ENCODE measurements at regions not wholly inside any gene's neighbourhood (a gene's known extent, or its start where the extent isn't known, plus 50 kb on each side); places are given as distances from the start of the nearest gene placed in this dataset.

- no peaks in the 10 kb centered on the region for H3K4me1 ChIP-seq (ENCODE audit: control insufficient read depth, insufficient read depth, low read length, poor library complexity, severe bottlenecking)
- no peak overlapping the region for H3K4me3 Mint-ChIP-seq
- no peaks in the 10 kb centered on the region for H3K36me3 ChIP-seq (ENCODE audit: control insufficient read depth, insufficient read depth, low read length)
- H3K4me3 ChIP-seq (ENCODE audit: low read depth, low read length) = no peak overlapping the region
- no peaks in the 10 kb centered on the region for H3K36me3 Mint-ChIP-seq
- no peak overlapping the region for H3K27ac Mint-ChIP-seq
- H3K27me3 Mint-ChIP-seq = peaks cover 15% of the 10 kb centered on the region
- peak in 1 of 3 donors; percentile 21 for DNase-seq
- peaks cover 1 to 11% of the 10 kb centered on the region in 2 experiments for H3K9me3 ChIP-seq (ENCODE audit: control insufficient read depth in 2 of 2, low read length in 2 of 2)
- peaks cover 0 to under 1% (median 0%) of the 10 kb centered on the region in 4 donors for H3K4me1 Mint-ChIP-seq
- ATAC-seq (ENCODE audit: low read depth in 2 of 2) = no peak
- H3K9me3 Mint-ChIP-seq = peaks cover 0 to 11% (median 2%) of the 10 kb centered on the region in 7 donors
- H3K27me3 ChIP-seq (ENCODE audit: control insufficient read depth, insufficient read depth, low read length) = peaks cover 5% of the 10 kb centered on the region
- no peak overlapping the region for H3K27ac ChIP-seq (ENCODE audit: insufficient read depth, low read length, poor library complexity, severe bottlenecking)
These were observed 150.6 kb upstream of the ZC3H12A start for GRCh38 chr1:37323486-37324377.

- H3K4me3 Mint-ChIP-seq = no peak overlapping the region
- Histone ChIP-seq H3K27ac (ENCODE audit: insufficient read depth, low read length, poor library complexity, severe bottlenecking) (no peak overlapping the region), H3K9me3 (ENCODE audit: control insufficient read depth in 2 of 2, low read length in 2 of 2) (peaks cover 1 to 11% of the 10 kb centered on the region in 2 experiments), H3K36me3 (ENCODE audit: control insufficient read depth, insufficient read depth, low read length) (no peaks in the 10 kb centered on the region), H3K4me3 (ENCODE audit: low read depth, low read length) (no peak overlapping the region), H3K27me3 (ENCODE audit: control insufficient read depth, insufficient read depth, low read length) (peaks cover 5% of the 10 kb centered on the region), H3K4me1 (ENCODE audit: control insufficient read depth, insufficient read depth, low read length, poor library complexity, severe bottlenecking) (no peaks in the 10 kb centered on the region)
- no peaks in the 10 kb centered on the region for H3K4me1 Mint-ChIP-seq
- peaks cover 15% of the 10 kb centered on the region for H3K27me3 Mint-ChIP-seq
- H3K27ac Mint-ChIP-seq = no peak overlapping the region
- no peaks in the 10 kb centered on the region for H3K36me3 Mint-ChIP-seq
- peaks cover 0 to 11% (median 2%) of the 10 kb centered on the region in 7 donors for H3K9me3 Mint-ChIP-seq
- ATAC-seq (ENCODE audit: low read depth in 2 of 2) (no peak), DNase-seq (no peak)
These were observed 149.4 kb upstream of the ZC3H12A start for GRCh38 chr1:37325010-37325409.

DNA sequence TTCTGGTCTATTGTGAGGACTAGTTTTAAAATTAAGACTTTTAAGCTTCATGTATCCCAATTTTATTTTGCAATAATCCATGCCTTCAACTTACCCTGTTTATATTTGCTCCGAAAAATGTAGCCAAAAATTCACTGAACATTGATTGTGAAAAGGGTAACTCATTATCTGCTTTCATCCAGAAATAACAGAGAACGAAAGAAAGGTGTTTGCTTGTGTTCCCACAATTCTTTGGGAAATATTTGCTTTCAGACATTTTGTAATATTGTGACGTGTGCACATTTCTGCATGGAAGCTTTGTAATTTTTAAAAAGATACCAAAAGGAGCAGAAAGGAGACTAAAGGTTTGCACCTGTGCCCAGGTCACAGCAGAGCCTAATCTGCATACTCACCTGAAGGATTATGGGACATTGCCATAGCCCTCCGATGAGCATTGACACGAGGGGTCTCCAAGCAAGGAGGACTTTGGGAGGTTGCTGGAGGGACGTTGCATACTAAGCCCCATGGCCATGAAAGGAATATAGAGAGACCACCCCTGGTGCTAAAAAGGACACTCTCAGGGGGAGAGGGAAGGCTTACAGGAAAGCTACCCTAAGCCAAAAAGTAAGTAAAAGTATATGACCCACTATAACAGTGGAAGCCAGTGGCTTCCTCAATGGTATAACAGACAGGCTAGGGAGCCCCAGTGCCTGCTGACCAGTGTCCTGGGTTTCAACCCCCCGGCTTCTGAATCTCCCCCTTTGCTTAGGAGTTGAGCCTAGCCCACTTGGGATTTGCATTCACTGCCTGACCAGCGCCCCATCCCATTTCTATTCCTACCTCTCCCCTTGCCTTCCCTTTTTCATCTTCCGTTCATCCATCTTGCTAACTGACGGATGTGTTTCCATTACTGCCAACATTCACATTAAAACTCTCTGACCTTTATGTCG, 148.6 kb upstream of the ZC3H12A start:
- Histone ChIP-seq H3K9me3 (ENCODE audit: control insufficient read depth in 2 of 2, low read length in 2 of 2) (peaks cover 1 to 11% of the 10 kb centered on the region in 2 experiments), H3K36me3 (ENCODE audit: control insufficient read depth, insufficient read depth, low read length) (no peaks in the 10 kb centered on the region), H3K4me1 (ENCODE audit: control insufficient read depth, insufficient read depth, low read length, poor library complexity, severe bottlenecking) (no peaks in the 10 kb centered on the region), H3K27me3 (ENCODE audit: control insufficient read depth, insufficient read depth, low read length) (peaks cover 5% of the 10 kb centered on the region), H3K4me3 (ENCODE audit: low read depth, low read length) (no peak overlapping the region), H3K27ac (ENCODE audit: insufficient read depth, low read length, poor library complexity, severe bottlenecking) (no peak overlapping the region)
- no peaks in the 10 kb centered on the region for H3K36me3 Mint-ChIP-seq
- H3K4me3 Mint-ChIP-seq = no peak overlapping the region
- no peak for DNase-seq
- no peaks in the 10 kb centered on the region for H3K4me1 Mint-ChIP-seq
- no peak overlapping the region for H3K27ac Mint-ChIP-seq
- H3K9me3 Mint-ChIP-seq = peaks cover 0 to 11% (median 2%) of the 10 kb centered on the region in 7 donors
- no peak for ATAC-seq (ENCODE audit: low read depth in 2 of 2)
- peaks cover 10% of the 10 kb centered on the region for H3K27me3 Mint-ChIP-seq

DNA sequence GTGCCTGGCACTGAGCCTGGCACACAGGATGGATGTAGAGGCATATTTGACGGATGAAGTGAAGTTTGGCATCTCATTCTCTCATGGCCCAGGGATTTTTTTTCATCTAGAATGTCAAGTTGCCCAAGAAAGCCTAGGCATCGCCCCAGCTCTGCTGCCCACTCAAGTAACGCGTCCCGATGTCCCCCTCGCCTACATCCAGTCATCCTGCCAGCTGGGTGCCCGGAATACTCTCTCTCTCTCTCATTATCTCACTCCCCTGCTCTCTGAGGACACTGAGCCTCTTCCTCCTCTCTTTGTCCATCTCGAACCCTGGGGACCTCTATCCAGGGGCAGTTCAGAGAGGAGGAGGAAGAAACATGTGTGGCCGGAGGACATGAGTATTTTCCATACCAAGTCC, 142.3 kb upstream of the ZC3H12A start:
- H3K36me3 Mint-ChIP-seq = no peaks in the 10 kb centered on the region
- no peaks in the 10 kb centered on the region for H3K4me1 Mint-ChIP-seq
- no peaks in the 10 kb centered on the region for H3K27me3 ChIP-seq (ENCODE audit: control insufficient read depth, insufficient read depth, low read length)
- H3K36me3 ChIP-seq (ENCODE audit: control insufficient read depth, insufficient read depth, low read length) = no peaks in the 10 kb centered on the region
- H3K9me3 Mint-ChIP-seq = peaks cover 0 to 6% (median 0%) of the 10 kb centered on the region in 7 donors
- no peak for ATAC-seq (ENCODE audit: low read depth in 2 of 2)
- no peak for DNase-seq
- H3K27me3 Mint-ChIP-seq = no peaks in the 10 kb centered on the region
- H3K4me3 Mint-ChIP-seq = no peak overlapping the region
- H3K27ac Mint-ChIP-seq = no peak overlapping the region
- H3K4me3 ChIP-seq (ENCODE audit: low read depth, low read length) = no peak overlapping the region
- H3K9me3 ChIP-seq (ENCODE audit: control insufficient read depth in 2 of 2, low read length in 2 of 2) = no peaks in the 10 kb centered on the region
- no peaks in the 10 kb centered on the region for H3K4me1 ChIP-seq (ENCODE audit: control insufficient read depth, insufficient read depth, low read length, poor library complexity, severe bottlenecking)
- H3K27ac ChIP-seq (ENCODE audit: insufficient read depth, low read length, poor library complexity, severe bottlenecking) = no peak overlapping the region

- H3K27me3 ChIP-seq (ENCODE audit: control insufficient read depth, insufficient read depth, low read length) = no peaks in the 10 kb centered on the region
- DNase-seq (no peak), ATAC-seq (ENCODE audit: low read depth in 2 of 2) (no peak)
- Mint-ChIP-seq H3K27ac (no peak overlapping the region), H3K9me3 (peaks cover 0 to 6% (median 0%) of the 10 kb centered on the region in 7 donors), H3K4me1 (no peaks in the 10 kb centered on the region), H3K4me3 (no peak overlapping the region), H3K36me3 (no peaks in the 10 kb centered on the region), H3K27me3 (peaks cover 10% of the 10 kb centered on the region)
- no peak overlapping the region for H3K4me3 ChIP-seq (ENCODE audit: low read depth, low read length)
- no peaks in the 10 kb centered on the region for H3K36me3 ChIP-seq (ENCODE audit: control insufficient read depth, insufficient read depth, low read length)
- H3K9me3 ChIP-seq (ENCODE audit: control insufficient read depth in 2 of 2, low read length in 2 of 2) = no peaks in the 10 kb centered on the region
- H3K27ac ChIP-seq (ENCODE audit: insufficient read depth, low read length, poor library complexity, severe bottlenecking) = no peak overlapping the region
- H3K4me1 ChIP-seq (ENCODE audit: control insufficient read depth, insufficient read depth, low read length, poor library complexity, severe bottlenecking) = no peaks in the 10 kb centered on the region
These were observed 135.7 kb upstream of the ZC3H12A start for GRCh38 chr1:37338658-37339057.

- no peaks in the 10 kb centered on the region for H3K9me3 ChIP-seq (ENCODE audit: control insufficient read depth in 2 of 2, low read length in 2 of 2)
- H3K27ac Mint-ChIP-seq = no peak overlapping the region
- H3K36me3 ChIP-seq (ENCODE audit: control insufficient read depth, insufficient read depth, low read length) = no peaks in the 10 kb centered on the region
- no peak overlapping the region for H3K4me3 Mint-ChIP-seq
- H3K36me3 Mint-ChIP-seq = no peaks in the 10 kb centered on the region
- no peaks in the 10 kb centered on the region for H3K4me1 Mint-ChIP-seq
- no peaks in the 10 kb centered on the region for H3K27me3 ChIP-seq (ENCODE audit: control insufficient read depth, insufficient read depth, low read length)
- H3K27ac ChIP-seq (ENCODE audit: insufficient read depth, low read length, poor library complexity, severe bottlenecking) = no peak overlapping the region
- no peak overlapping the region for H3K4me3 ChIP-seq (ENCODE audit: low read depth, low read length)
- no peaks in the 10 kb centered on the region for H3K4me1 ChIP-seq (ENCODE audit: control insufficient read depth, insufficient read depth, low read length, poor library complexity, severe bottlenecking)
- H3K9me3 Mint-ChIP-seq = no peaks in the 10 kb centered on the region
- ATAC-seq (ENCODE audit: low read depth in 2 of 2) = no peak
- no peak for DNase-seq
- H3K27me3 Mint-ChIP-seq = peaks cover 11% of the 10 kb centered on the region
These were observed 131.6 kb upstream of the ZC3H12A start for GRCh38 chr1:37342736-37343135.

DNA sequence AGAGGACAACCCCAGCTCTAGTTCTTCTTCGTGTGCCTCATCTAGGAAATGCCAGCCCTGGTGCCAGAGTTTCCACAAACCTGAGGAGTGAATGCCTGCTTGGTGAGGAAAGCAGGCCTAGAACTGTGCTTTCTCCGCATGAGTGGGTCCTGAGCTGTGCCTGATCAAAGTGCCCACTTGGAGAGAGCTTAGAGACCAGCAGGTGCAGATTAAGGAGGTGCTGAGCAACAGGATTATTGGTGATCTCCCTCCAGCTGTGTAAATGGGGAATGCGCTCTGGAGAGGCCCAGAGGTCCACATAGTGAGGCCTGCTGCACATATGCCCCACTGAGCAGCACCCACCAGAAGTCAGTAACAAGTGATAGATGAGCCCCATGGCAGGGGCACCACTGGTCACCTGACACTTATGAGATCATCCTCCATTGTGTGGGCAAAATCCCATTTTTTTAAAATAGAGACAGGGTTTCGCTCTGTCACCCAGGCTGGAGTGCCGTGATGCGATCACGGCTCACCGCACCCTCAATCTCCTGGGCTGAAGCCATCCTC, 127.2 kb upstream of the ZC3H12A start:
- Histone ChIP-seq H3K36me3 (ENCODE audit: control insufficient read depth, insufficient read depth, low read length) (no peaks in the 10 kb centered on the region), H3K4me3 (ENCODE audit: low read depth, low read length) (no peak overlapping the region), H3K27me3 (ENCODE audit: control insufficient read depth, insufficient read depth, low read length) (no peaks in the 10 kb centered on the region), H3K4me1 (ENCODE audit: control insufficient read depth, insufficient read depth, low read length, poor library complexity, severe bottlenecking) (no peaks in the 10 kb centered on the region), H3K9me3 (ENCODE audit: control insufficient read depth in 2 of 2, low read length in 2 of 2) (no peaks in the 10 kb centered on the region), H3K27ac (ENCODE audit: insufficient read depth, low read length, poor library complexity, severe bottlenecking) (no peak overlapping the region)
- no peak for ATAC-seq (ENCODE audit: low read depth in 2 of 2)
- Mint-ChIP-seq H3K4me3 (no peak overlapping the region), H3K4me1 (no peaks in the 10 kb centered on the region), H3K27me3 (peaks cover 17% of the 10 kb centered on the region), H3K9me3 (peaks cover 0 to 3% (median 0%) of the 10 kb centered on the region in 7 donors), H3K27ac (no peak overlapping the region), H3K36me3 (no peaks in the 10 kb centered on the region)
- DNase-seq = no peak
